GM21390 (cell line): ENCODE measurements at regions not wholly inside any gene's neighbourhood (a gene's known extent, or its start where the extent isn't known, plus 50 kb on each side); places are given as distances from the start of the nearest gene placed in this dataset.

Experiments used
- ATAC-seq: cut with Tn5 transposase; IDR thresholded peaks from one replicate; pipeline ENCODE4 v1.9.1; 2021; ENCODE audit not compliant: unreplicated experiment

DNA sequence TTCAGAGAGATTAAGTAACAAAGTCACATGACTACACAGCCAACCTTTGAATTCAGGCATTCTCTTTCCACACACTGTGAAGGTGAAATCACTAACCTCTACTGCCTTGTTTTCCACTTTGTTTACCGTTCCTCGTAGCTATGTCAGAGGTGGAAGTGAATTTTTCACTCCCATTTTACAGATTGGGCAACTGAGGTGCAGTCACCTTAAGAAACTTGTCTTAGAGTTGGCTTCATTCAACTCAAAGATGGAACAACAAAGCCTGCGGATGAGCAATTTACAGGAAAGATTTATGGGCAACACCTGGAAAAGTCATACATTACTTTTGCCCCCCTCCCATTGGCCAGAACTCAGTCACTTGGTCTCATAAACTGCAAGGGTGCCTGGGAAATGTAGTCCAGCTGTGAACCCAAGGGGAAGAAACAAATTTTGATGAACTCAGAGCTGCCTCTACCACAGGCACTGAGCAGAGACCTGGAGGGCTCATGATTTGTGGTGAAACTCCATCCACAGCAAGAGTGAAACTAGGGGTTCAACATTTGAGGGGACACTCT, 784.6 kb upstream of the EEF2KMT start:
- ATAC-seq, result no peak

DNA sequence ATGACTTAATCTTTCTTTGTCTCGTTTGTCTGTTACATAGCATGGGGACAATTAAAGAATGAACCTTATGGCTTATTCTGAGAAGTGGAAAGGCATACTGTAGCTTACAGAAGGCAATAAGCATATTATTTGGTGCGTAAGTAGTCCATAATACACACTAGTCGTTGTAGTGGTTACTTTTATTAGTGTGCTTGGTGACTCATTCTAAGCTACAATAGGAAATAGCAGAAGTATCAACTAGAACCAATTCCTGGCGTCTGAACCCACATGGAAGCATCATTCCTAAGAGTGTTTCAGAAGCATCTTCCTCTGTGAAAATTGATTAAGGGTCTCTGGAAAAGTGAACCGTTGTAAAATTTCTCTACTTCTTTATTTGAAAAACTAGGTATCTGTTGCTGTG, 777.8 kb upstream of the EEF2KMT start:
- no peak for ATAC-seq

DNA sequence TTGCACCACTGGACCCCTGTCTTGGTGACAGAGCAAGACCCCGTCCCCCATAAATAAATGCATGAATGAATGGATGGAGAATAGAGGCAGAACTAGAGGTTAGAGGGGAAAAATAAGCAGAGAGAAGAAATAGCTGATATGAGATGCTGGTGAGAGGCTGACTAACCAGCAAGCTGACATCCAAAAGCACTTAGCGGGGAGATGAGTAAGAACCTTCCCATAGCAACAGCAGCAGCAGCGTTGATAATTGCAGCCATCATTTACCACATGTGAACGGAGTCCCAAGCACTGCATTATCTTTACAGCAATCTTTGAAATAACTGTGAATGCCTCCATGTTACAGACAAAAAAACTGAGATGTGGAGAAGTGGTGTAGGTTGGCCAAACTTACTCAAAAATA, 777.3 kb upstream of the EEF2KMT start:
- no peak for ATAC-seq

DNA sequence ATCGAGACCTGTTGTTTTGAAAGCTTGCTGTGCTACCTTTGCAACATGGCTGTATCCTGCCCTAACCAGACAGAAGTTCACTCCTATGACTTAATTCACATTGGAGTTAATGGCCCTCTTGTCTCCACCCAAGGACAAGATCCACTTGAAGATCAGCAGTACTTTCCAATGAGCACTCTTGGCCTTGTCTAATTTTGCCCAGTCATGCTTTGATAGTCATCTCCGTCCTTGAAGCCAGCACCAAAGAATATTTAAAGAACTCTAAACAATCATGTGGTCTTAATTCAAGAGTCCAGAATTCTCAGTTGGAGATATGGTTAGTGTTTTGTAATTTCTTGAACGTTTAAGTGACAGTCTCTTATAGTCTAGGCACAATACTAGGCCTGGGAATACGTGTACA, 775.6 kb upstream of the EEF2KMT start:
- no peak for ATAC-seq

DNA sequence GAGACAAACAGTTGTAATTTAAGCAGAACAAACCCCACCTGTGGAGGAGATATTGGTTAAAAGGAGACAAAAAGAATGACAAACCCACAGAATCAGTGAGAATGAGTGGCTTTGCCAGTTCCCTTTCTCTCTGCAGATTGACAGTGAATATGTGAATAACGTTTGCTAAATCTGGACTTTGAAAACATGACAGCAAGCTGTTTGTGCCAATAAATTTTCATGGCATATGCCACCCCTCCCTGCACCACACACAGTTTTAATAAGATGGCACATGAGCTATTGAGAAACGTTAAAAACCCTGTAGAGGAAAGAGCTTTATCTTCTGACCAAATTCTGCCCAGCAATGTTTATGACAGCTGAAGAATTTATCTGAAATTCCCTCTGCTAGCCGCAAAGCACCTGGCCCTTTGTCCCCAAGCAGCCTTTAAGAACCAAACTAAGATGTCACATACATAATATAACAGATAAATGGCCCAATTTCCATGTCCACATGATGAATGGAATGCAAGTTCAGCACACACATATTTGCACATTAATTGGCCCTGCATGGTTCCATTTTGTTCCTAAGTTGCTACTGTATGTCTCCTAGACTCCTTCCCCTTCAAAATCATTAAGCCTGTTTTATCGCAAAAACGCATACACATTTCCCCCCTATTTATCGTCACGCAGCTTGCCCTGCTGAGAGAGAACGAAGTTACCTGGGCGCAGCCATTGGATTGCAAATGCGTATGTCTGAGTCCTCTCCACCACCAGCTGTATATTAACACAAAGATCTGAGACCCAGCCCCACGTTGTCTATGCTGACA, 773.5 kb upstream of the EEF2KMT start:
- ATAC-seq, result no peak

DNA sequence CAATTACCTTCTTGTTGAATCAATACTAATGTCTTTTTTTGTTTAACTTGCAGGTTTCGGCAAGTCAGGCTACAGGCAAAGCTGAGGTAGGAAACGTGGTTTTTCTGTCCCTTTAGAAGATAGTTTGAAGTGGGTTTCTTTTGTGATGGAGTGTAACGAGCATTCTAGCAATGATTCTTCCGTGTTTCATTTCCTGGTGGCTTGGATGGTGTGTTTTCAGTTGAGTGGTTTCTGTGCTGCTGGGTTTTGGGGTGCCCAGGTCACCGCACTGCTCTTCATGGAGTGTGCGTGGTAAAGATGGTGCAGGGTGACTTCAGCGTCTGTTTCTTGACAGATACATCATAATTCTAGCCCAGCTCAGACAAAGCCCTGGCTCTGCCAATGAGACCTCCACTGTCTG, 769.7 kb upstream of the EEF2KMT start:
- no peak for ATAC-seq

DNA sequence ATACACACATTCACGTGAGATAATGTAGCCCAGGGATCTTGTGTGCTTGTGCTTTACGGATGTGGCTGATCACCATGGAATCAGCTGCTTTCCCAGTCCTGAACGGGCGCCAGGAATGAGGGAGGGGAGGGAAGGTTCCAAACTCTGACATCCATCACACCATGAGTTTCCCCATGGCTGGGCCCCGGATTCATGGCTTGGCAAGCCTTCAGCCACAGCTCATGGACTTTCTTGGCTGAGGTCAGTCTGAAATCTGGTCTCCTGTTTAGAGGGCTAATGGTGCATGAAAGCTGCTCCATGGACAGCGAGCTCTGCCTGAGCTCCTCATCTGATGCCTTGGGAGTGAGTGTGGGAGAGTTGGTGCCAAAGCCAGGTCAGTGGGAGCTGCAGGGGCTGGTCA, 767.6 kb upstream of the EEF2KMT start:
- ATAC-seq, result no peak

DNA sequence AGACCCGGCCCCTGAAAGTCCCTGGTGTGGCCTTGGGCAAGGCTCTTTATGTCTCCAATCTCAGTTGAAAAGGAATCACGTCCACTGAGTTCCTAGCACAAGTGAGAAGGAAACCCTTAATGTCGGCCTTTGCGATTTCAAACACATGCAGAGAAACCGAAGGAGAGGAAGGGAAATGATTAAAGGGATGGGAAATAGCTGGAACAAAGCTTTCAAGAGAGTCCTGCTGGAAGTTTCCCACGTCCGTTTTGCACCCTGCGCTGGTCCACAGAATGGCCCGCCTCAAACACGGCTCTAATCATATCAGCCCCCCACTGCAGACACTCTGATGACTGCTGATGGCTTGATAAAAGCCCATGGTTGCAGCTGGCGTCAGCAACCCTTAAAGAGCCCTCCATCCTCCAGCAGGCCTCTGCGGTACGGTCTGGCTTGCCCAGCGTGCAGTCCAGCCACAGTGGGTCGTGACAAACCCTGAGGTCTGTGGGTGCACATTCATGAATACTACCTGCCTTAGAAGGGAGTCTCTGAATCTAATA, 765.5 kb upstream of the EEF2KMT start:
- ATAC-seq, result no peak

DNA sequence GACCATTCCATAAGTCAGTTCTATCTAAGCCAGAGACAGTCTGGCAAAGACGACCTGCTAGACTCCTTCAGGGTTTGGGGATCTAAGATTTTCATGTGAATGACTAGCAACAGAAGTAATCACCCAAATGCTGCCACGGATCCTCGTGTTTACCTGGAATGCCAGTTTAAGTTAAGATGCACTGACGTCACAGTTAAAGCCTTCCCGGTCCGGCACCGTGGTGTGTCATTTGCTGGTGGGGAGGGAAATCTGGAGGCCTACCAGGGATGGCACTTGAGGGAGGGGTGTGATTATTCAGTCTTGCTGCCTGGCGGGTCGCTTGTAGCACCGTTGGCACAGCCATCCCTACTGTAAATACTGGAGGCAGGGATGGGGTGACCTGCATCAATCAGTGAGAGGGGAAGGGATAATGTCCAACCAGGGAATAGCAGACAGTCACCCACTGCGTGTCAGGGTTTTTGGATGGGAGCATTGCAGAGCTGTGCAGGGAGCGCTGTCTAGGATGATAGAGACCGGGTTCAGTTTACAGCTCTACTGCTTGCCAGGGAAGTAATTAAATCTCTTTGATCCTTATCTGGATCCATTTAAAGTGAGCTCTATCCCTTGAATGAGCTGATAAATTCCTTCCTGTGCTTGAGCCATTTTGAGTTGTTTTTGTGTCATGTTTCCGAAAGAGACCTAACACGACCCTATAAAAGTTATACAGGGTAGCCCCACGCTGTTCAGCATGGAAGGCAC, 764.7 kb upstream of the EEF2KMT start:
- no peak for ATAC-seq

DNA sequence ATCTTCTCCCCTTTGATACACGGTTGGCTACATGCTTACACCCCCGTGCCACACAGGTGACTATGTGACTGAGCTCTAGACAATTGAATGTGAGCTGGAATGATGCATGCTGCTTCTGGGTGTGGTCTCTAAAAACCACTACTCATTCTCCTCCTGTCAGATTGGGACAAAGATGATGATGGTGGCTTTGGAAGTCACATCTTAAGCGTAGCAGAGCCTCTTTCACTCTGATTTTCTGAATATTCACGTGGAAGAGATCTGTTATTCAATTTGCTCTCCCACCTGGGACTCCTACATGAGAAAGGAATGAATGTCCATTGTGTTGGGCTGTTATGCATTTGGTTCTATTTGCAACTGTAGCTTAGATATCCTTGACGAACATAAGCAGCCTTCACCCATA, 763.6 kb upstream of the EEF2KMT start:
- ATAC-seq, result no peak

DNA sequence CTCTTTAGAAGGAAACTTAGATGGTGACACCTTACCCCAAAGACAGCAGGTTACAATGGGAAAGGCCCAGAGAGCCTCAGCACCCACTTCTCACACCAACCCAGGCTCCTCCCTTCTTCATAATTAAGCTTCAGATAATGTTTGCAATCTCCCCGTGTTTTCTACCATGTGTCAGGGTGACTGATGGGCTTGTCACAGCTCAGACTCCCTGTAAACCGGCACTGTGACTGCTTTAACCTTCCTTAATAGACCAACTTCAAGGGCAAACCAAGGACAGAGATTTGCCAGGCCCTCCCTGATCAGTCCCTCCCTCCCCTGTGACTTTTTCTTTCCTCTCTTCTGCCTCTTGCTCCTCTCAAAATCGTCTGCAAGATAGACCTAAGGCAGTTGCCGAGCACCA, 760.6 kb upstream of the EEF2KMT start:
- ATAC-seq, result no peak

DNA sequence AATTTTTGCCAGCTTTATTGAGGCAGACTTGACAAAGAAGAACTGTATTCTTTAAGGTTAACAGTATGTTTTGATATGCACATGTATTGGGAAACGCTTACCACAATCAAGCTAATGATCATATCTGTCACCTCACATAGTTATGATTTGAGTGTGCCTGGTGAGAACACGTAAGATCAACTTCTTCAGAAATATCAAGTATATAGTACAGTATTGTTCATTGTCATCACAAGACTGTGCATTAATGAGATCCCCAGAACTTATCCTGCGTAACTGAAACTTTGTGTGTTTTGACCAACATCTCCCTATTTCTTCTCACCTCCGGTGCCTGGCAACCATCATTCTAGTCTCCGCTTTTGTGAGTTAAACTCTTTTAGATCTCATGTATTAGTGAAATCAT, 756.4 kb upstream of the EEF2KMT start:
- ATAC-seq, result no peak

DNA sequence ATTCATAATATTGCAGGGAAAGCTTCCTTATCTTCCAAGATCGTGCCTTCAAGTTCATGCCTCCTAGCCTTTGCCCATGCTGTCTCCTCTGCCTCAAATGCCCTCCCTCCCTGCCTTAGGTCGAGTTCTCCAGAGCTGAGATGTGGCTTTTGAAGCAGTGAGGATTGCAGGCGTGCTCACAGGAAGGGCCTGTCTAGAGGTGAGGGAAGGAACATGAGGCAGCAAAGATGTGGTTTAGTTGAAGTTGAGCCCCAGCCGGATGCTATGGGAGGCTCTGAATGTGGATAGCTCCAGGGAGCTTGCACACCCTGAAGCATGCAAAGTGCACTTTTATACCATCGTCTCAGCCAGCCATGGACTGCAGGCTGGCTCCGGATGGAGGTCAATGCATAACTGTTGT, 754.6 kb upstream of the EEF2KMT start:
- ATAC-seq, result no peak

DNA sequence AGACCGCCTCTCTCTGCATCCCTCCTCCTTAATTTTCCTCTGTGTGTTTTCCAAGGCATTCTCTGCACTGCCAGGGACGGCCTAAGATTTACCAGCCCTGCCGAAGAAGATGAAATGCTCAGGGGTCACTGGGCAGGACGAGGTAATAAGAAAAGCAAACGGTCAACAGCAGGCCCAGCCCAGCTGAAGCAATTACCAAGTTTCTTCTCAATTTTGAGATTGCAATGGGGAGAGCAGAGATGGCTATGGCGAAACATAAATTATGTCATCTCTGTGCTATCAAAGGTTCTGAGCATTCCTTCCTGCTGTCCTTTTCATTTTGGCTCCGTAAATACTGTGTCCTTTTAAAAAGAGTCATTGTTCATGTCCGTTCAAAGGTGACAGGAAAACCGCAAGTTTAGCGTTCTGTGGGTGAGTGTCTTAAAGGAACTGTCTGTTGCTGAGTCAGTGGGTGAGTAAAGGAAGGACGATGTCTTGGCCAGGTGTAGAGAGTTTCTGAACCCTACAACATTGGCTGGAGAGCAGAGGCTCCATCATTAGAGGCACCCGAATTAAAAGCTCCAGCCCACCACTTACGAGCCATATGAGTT, 753.9 kb upstream of the EEF2KMT start:
- ATAC-seq, result no peak

DNA sequence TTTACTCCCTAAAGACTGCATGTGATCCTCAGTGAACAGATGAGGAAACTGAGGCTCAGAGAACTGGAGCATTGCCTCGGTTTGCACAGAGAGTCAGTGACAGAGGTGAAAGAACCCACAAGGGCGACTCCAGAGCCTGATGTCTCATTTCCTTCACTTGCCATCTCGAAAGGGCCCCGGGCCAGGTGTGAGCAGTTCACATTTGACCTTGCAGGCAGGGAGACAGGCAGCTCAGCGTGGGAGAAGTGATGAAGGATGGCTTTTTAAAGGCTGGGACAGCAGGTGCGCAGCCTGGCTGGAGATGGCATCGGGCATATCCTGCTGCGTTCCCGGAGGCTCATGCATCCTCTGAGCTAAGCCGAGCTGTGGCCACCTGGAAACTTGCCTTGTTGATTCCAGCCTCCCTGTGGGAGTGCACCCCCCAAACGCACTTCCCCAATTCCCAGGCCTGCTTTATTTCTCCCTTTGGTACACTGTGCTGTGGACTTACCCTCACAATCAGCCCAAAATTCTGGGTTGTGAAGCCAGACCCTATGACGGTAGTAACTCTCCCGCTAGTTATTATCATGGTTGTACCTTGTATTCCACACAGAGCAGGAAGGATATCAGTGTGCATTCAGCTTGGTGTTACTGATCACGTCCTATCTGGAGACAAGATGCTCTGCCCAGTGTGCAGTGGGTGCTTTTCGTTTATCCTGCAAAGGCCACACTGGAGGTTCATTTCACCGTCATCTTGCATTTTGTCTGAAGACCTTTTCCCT, 753.2 kb upstream of the EEF2KMT start:
- ATAC-seq, result no peak

DNA sequence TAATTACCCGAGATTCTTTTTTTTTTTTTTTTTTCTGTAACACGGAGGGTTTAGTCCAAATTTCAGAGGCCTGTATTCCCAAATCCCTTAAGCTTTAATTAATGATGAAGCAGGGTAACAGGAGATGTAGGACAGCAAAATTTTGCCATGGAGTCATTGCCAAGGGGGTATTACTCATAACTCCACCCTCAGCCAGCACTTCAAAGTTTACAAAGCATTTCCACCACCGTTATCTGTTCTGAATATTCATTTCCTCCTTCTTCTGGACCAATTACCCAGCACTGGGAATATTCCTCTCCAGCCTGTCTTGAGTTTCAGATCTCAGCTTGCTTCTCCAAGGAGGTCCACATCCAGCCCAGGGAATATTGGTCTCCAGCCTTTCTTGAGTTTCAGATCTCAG, 747.5 kb upstream of the EEF2KMT start:
- ATAC-seq, result no peak

DNA sequence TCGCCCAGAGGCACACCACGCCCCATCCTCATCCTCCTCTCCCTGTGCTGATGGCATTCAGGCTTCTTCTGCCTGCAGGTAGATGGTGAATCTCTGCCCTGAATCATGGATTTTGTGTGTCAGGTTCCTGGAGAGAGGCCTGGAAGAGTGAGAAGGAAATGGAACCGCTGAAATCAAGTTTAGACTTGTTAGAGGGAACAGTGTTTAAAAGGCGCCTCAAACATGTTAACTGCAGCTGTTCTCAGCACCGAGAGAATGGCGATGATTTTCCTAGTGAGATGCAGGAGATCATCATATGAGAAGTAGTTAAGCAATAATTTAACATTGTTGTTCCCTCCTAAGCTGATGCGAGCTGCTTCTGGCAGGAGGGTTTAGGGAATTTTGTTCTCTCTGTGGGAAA, 744.4 kb upstream of the EEF2KMT start:
- ATAC-seq, result no peak

DNA sequence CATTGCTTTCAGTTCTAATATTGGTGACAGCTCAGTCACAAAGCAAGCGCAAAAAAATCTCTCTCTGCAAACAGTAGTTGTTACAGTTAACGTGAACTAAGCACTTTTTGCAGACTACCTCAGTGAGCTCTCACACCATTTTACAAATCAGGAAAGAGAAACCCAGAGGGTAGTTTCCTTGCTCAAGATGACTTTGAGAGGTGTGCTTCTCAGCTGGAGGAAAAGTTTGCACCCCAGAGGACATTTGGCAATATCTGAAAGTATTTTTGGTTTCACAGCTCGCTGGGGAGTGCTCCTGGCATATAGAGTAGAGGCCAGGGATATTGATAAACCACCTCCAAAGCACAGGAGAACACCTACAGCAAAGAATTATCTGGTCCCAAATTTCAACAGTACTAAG, 741.1 kb upstream of the EEF2KMT start:
- ATAC-seq, result no peak

DNA sequence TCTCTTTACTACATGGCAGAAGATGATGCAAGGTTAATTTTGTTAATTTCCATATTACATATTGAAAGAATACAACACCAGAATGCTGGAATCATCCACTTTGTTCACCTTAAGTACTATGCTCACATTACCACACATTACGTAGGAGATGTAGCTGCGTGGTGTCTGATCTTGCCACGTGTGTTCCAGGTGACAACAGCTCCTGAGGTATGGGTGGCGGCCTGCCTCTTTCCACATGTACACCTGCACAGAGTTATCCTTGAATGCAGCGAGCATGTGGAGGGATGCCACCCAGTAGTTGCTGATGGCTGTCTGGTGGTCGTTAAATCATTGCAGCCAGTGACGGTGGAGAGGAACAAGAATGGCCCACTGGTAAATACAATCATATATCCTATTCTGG, 740.5 kb upstream of the EEF2KMT start:
- ATAC-seq, result no peak

DNA sequence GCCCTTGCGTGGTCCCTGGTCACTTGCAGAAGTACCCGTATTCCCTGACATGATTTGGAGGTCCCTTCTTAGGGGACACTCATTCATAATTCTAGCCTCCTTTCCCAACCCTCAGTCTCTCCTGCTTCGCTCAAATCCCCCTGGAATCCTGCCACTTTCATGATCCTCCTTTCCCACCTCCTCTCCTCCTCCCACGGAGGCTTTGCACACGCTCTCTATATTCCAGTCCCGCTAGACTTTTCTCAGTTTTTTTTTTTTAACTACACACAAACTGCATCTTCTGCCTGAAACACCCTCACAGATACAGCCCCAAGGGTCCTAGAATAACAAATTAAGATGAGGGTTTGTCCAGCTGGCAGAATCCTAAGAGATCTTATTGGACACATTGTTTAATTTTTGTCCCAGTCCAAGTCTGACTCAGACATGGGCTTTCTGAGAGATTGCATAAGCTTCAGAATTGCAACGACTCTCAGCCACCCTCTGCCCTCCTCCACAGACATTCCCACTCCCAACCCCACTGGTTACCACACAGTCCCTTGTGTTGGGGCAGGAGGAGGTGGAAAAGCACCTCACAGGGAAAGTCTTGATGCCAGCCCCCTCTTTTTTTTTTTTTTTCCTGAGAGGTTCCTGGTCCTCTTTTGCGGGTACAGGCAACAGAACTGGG, 739.5 kb upstream of the EEF2KMT start:
- no peak for ATAC-seq
